GM12891 (cell line): ENCODE measurements at regions not wholly inside any gene's neighbourhood (a gene's known extent, or its start where the extent isn't known, plus 50 kb on each side); places are given as distances from the start of the nearest gene placed in this dataset.

Experiments used
- POLR2A ChIP-seq: IDR thresholded peaks from 2 replicates; pipeline ENCODE4 v1.6.1; 2011; ENCODE audit warnings: low read depth, low read length, control low read depth
- POLR2AphosphoS5 ChIP-seq: IDR thresholded peaks from 2 replicates; pipeline ENCODE4 v1.6.1; 2011; ENCODE audit warnings: low read depth, low read length, control low read depth
- SPI1 ChIP-seq: IDR thresholded peaks from 2 replicates; pipeline ENCODE4 v1.6.1; 2011; ENCODE audit warnings: low read depth, low read length, control low read depth

GRCh38 chr2:149814901-149815300 is 227.3 kb upstream of the MMADHC start:
- no peak for TF ChIP-seq POLR2AphosphoS5
- no peak for TF ChIP-seq POLR2A
- TF ChIP-seq SPI1: no peak
